ENCODE measurements at regions not wholly inside any gene's neighbourhood (a gene's known extent, or its start where the extent isn't known, plus 50 kb on each side); places are given as distances from the start of the nearest gene placed in this dataset.

GRCh38 chr17:73952480-73953205 lies 250.8 kb upstream of the RPL38 start:
- DNase-seq (ENCODE audit: low read depth in 2 of 2) = peak; percentile 7 to 13

DNA sequence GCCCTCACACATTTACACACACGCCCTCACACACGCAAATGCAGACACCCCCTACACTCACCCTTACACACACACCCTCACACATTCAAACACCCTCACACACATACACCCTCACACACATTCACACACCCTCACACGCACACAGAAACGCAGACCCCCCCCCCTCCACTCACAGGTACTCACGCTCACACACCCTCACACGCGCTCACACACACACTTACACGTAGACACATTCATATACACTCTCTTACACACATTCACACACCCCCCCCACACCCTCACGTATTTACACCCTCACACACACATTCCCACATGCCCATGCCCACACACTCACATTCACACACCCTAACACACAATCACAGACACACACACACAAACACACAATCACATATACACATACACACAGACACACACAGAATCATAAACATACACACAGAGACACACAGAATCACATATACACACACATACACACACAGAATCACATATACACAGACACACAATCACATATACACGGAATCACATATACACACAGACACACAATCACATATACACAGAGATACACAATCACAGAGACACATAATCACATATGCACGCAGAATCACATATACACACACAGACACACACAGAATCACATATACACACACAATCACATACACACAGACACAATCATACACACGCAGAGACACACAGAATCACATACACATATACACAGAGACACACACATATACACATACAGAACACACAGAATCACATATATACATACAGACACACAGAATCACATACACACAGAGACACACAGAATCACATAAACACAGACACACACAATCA lies 250.1 kb upstream of the RPL38 start:
- DNase-seq (ENCODE audit: low read depth in 2 of 2) = no peak

- no peak for DNase-seq (ENCODE audit: low read depth in 2 of 2)
These were observed 248.5 kb upstream of the RPL38 start for GRCh38 chr17:73954951-73955350.

DNA sequence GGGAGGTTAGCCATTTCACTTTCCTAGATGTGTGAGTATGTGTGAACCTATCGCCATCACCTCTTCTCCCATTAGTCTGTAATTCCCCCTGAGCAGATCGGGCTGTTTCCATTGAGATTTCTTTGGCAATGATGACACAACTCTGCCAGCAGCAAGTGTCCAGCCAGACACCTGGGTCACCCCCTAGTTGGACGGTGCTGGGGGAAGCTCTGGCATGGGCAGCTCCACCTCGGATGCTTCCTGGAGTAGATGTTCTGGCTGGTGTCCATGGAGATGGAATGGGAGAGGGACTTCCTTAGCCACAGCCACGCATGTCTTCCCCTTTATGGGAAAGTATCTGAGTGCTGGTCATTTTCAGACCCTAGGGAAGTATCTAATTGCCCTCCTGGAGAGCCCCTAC lies 247.9 kb upstream of the RPL38 start:
- no peak for DNase-seq (ENCODE audit: low read depth in 2 of 2)

DNA sequence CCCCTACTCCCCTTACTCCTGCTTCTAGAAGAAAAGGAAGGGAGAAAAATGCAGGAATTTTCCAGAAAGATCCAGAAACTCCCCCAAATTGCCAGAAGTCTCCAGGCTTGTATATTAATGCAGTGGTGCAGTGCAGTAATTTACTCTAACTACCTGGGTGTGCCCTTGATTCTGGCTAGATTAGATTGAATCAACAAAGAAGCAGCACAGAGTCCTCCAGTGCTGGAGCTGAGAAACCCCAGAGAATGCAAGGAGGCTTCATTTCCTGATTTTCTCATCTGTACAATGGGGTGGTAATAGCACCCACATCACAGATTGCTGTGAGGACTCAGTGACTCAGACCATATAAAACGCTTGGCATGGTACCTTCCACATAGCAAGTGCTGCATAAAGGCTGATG lies 247.3 kb upstream of the RPL38 start:
- DNase-seq (ENCODE audit: low read depth in 2 of 2) = no peak

DNA sequence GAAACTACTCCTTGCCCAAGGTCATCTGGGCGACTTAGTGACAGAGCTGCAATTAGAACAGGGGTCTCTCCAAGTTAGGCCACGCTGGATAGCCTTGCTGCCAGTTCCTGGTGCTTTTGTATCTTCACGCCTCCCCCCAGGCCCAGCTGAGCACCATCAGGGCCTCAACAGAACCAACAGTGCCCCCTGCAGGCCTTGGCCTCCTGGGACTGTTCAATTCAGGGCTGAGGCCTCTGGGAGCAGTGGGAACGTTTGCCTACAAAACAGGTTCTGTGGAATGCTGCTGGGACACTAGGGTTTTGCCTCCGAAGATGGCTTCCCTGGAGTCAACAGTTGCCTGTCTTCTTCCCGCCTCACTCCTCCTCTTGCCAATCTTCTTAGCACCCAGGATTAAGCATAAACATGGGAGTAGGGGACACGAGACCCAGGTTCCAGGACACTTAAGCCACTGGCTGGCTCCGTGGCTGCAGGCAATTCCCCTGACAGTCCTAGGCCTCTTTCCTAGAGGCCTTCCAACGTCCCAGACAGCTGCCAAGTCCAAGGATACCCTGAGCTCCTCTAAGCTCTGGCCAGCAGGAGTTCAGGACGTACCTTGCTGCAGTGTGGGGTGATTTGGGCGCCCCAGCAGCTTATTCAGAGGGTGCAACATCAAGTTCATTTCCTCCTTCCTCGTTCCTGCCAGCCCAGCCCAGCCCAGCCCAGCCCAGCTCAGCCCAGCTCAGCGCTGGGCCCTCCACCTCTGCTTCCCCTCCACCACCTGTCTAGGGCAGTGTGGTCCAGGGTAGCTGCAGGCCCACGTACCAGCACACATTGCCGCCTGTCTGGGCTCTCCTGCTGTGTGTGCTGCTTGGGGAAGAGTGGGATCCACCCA lies 246.6 kb upstream of the RPL38 start:
- DNase-seq (ENCODE audit: low read depth in 2 of 2) = peak; percentile 9 to 24

DNA sequence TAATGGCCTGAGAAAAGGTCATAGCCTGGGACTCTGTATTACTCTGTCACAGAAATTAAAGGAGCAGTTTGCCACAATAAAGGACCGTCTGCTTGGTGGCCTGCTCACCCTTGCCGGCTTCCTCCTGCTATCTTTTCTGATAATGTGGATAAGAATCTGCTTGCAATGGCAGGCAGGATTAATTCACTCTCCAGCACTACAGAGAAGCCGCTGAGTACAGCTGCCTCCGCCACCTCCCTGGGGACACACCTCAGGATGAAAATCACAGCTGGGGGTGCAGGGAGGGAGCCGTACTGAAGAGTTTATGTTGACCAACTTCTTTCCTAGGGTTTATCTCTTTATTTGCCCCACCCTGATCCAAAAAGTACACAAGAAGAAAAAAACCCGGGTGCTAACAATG lies 245.9 kb upstream of the RPL38 start:
- no peak for DNase-seq (ENCODE audit: low read depth in 2 of 2)

GRCh38 chr17:73958453-73958852 lies 245.0 kb upstream of the RPL38 start:
- DNase-seq (ENCODE audit: low read depth in 2 of 2) = no peak

- DNase-seq (ENCODE audit: low read depth in 2 of 2) = no peak
These were observed 243.0 kb upstream of the RPL38 start for GRCh38 chr17:73960469-73960868.

DNA sequence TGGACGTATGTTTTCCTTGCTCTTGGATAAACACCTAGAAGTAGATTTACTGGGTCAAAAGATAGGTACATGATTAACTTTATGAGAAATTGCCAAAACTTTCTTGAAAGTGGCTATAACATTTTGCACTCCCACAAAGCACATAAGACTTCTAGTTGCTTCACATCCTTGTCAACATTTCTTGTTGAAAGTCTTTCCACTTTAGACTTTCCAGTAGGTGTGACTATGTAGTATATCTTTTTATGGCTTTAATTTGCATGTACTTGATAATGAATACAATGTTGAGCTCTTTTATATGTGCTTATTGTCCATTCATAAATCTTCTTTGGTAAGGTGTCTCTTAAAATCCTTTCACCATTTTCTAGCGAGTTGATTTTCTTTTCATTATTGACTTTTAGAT lies 241.2 kb upstream of the RPL38 start:
- no peak for DNase-seq (ENCODE audit: low read depth in 2 of 2)

GRCh38 chr17:73968680-73969079 lies 234.8 kb upstream of the RPL38 start:
- no peak for DNase-seq (ENCODE audit: low read depth in 2 of 2)

DNA sequence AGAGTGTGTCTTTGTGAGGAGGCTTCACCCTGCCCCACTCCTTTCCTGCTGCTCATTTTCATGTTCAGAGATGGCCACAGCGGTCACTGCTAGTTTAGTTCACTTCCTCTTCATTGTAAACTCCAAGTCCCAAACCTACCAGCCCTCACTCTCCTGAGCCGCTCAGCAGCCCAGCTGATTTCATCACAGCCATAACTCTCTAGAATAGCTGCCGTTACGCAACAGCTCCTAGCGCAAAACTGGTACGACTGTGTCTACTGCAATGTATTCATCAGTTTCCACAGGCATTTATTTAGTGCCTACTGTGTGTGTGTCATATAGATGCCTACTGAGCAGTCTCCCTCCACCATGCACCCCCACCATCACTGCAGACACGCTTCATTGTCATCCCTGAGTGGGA lies 233.5 kb upstream of the RPL38 start:
- DNase-seq (ENCODE audit: low read depth in 2 of 2) = no peak

DNA sequence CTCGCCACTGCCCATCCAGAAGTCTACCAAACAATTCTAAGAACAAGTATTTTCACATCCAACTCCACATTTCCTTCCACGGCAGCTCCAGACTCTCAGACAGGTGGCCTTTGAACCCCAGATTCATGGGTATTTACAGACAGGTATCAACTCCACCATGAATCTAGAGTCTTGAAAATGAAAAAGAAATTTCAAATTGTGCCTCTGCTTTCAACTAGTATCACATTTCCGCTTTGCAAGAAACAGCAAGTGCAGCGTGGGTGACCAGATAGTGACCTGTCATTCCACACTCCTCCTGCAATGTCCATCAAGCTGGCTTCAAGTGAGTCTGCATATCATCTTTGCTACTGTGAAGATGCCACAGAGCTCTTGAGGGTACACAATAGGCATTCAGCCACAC lies 232.4 kb upstream of the RPL38 start:
- DNase-seq (ENCODE audit: low read depth in 2 of 2) = no peak

DNA sequence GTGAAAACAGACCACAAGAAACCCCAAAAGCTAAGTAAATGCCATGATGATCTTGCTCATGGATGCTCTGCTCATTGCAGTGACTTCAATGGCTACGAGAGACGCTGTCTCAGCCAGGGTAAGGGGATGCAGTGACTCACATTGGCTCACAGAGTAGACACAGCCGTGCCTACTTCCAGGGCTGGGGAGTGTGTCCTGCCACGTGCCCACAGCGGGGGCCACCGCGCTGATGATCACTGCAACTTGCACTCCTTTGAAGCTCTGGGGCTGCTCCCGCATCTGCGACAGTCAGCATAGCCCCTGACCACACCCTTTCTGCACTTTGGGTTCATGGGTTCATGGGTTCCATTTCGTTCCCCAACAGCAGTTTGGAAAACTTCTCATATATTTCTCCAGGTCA lies 231.4 kb upstream of the RPL38 start:
- DNase-seq (ENCODE audit: low read depth in 2 of 2) = no peak

DNA sequence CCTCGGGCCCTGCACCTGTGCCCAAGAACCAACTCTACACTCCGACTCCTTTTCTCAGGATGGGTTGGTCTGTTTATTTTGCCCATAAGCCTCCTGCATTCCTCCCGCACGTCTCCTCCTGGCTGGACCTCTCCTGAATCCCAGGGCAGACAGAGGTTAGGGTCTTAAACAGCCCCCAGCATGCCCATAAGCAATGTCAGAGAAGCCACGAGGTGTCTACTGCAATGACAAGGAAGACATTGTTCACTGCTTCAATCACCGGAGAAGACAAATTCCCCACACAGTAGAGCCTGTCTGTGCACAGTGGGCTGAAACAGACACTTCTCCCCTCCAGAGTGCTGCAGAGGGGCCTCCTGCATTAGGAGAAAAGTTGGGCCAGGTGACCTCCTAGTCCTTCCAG lies 230.6 kb upstream of the RPL38 start:
- no peak for DNase-seq (ENCODE audit: low read depth in 2 of 2)

DNA sequence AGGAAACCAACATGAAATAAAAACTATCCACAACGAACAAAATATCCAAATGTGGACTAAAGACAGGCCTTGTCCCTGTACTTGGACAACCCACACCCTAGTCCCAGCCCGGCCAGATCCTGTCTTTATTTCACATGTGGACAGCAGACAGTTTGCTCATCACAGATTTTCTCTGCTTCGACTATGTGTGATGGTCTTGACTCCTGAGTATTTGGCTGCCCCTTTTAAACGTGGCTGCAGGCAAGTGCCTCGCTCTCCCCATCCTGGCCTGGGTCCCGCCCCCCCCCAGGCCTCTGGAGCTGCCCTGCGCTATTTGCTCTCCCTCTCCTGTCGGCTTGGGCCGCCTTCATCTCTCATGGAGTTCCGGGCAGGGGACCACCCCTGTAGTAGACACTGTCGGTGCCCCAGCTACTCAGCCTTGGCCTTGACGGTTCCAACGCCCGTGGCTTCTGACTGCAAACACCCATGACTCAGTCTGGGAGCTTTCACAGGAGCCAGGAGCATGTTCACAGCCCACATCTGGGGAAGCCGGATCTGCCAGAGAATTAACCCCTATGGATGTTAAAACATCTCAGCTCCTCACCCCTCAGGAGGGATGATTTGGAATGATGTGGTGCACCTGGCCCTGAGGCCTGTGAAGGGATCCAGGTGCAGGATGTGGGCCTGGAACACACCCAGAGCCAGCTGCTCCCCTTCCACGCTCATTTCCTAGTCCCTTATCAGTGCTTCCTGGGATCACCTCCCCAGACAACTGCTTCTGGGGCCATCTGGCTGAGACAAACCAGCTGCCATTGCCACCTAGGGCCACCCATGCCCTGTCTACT lies 229.7 kb upstream of the RPL38 start:
- DNase-seq (ENCODE audit: low read depth in 2 of 2) = no peak

DNA sequence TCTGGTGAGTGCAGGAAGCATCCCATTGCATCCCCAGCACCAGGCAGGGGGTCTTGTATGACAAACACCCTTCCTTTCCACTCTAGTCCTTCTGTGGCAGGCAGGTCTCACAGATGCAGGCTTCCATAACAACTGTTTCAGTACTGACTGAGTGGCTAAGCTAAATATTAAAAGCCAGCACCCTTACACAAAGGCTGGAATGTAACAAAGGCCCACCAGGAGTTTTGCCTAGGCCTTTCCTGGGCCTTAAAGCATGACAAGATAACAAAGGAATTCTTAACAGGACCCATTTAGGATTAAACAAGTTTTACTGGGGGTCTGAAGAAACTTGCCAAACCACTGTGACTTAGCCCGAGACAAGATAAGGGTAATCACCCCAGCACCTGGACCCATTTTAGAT lies 228.9 kb upstream of the RPL38 start:
- DNase-seq (ENCODE audit: low read depth in 2 of 2) = no peak

GRCh38 chr17:73976147-73976546 lies 227.3 kb upstream of the RPL38 start:
- DNase-seq (ENCODE audit: low read depth in 2 of 2) = no peak

DNA sequence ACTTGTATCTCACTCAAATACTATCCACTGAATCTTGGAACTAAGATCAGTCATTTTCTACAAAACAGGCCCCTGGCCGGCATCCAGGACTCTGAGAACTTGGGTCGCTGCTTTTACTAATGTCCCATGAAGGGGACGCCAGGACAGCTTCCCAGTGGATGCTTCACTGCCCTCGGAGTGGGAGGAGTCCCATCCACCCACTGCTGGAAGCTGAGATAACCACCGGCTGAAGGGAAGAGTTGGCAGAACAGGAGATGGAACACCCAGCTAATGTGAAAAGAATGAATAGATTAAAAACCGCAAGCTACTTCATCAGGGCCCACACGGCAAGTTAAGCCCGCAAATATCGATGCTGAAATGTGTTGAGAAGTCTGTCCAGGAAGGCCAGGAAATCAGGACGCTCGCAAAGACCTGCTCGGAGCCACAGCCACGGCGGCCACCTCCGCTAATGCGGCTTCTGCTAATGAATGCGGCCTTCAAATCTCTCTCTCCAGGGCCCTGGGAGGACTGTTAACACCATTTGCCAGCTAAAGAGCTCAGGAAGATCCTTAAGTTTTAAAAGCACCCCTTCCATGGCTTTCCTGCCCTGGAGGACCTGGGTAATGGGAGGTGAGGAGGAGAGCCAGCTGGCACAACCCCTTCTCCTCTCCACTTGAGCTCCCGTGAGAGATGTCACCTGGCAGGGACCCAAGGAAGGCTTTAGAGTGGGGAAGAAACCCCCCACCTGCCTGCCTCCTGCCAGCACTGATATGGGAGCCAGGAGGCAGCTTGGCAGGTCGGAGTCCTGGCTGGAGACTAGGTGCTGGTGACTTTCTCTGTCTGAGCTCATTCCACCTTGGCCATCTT lies 226.6 kb upstream of the RPL38 start:
- no peak for DNase-seq (ENCODE audit: low read depth in 2 of 2)

DNA sequence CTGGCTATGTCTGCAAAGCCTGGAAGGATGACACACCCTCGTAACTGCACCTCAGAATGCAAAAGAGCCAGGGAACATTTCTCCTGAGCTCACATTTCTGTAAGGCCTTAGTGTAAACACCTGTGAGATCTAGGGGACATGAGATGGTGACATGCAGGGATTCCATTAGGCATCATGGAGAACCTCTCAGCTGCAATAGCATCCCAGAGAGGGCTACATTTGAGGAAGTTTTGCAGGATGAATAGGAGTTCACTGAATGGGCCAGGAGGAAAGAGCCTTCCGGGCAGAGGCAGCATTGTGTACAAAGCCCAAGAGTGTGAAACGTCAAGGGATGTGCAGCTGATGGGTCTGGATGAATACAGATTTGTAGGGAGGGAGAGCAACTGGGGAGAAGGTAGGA lies 223.0 kb upstream of the RPL38 start:
- DNase-seq (ENCODE audit: low read depth in 2 of 2) = no peak

DNA sequence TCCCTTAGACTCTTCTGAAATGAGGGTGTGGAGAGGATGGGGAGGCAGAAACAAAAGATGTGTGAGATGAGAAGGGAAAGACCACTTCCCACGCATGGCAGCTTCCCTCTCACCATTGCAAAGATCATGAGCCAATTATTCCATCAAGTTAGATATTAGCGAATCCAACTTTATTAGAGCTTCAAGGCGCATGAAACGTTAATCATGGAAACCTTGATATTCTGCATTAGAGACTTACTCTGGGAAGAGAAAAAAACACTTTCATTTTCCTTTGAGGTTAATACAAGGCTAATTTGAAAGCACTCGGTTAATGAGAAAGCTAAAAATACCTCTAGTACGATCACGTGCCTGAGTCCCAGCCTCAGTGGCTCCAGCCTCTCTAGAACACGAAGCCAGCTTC lies 220.6 kb upstream of the RPL38 start:
- no peak for DNase-seq (ENCODE audit: low read depth in 2 of 2)
